AG04450 (cell line): ENCODE measurements at regions not wholly inside any gene's neighbourhood (a gene's known extent, or its start where the extent isn't known, plus 50 kb on each side); places are given as distances from the start of the nearest gene placed in this dataset.

ENCODE experiments used
- CTCF ChIA-PET: fragments of 300-600, 350-600 bp; formaldehyde crosslinking; extraction: SDS; loops from one replicate; lab custom pipeline; 2022; ENCODE audit warnings: antibody characterized with exemption, inconsistent platforms; lab: Charles Lee
- POLR2A ChIA-PET: fragments of 350-600 bp; formaldehyde crosslinking; extraction: SDS; loops from one replicate; lab custom pipeline; 2021; ENCODE audit warnings: antibody characterized with exemption, inconsistent platforms; lab: Yijun Ruan, JAX
- DNase-seq: peaks from one replicate; pipeline ENCODE4 v3.0.0-alpha.2; 2011; ENCODE audit warnings: low read depth, low spot score
- H3K27ac ChIP-seq: one replicate; pipeline ENCODE4 v1.5.1; 2012; ENCODE audit warnings: low read depth, low read length, control low read depth
- H3K27me3 ChIP-seq: one replicate; pipeline ENCODE4 v1.6.0; 2012; ENCODE audit warnings: low read length; ENCODE audit not compliant: control insufficient read depth, insufficient read depth
- H3K4me3 ChIP-seq: 2 replicates; pipeline ENCODE4 v1.5.1; 2011; ENCODE audit warnings: mild to moderate bottlenecking, low read depth, low read length, control low read depth
- H3K9me3 ChIP-seq: 2 replicates; pipeline ENCODE4 v1.5.1; 2012; ENCODE audit warnings: low read length; ENCODE audit not compliant: control insufficient read depth, insufficient read depth
- TF ChIP-seq, protein P1 (sequence below): IDR thresholded peaks from 2 replicates; pipeline ENCODE4 v1.5.1; 2011; ENCODE audit warnings: low read depth, low read length, control low read depth, inconsistent platforms

DNA sequence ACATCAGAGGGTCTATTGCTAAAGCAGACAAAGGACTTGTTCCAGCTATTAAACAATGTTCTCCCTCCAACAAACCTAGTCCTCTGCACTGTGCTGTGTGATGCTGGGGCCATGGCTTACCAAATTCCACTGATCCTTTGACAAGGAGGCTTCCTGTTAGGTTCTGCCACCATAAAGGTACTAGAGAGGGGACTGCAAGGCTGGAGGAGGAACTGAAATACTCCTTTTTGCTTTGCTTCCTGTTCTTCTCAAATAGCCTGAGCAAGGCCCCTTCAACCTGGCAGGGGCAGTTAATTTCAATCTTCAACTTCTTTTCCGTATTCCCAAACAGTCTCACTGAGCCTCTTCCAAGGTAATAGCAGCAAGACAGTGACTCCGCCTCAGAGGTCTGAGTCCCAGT is 286.4 kb upstream of the IRAK1BP1 start:
- no peak for DNase-seq
- TF ChIP-seq, protein P1, sequence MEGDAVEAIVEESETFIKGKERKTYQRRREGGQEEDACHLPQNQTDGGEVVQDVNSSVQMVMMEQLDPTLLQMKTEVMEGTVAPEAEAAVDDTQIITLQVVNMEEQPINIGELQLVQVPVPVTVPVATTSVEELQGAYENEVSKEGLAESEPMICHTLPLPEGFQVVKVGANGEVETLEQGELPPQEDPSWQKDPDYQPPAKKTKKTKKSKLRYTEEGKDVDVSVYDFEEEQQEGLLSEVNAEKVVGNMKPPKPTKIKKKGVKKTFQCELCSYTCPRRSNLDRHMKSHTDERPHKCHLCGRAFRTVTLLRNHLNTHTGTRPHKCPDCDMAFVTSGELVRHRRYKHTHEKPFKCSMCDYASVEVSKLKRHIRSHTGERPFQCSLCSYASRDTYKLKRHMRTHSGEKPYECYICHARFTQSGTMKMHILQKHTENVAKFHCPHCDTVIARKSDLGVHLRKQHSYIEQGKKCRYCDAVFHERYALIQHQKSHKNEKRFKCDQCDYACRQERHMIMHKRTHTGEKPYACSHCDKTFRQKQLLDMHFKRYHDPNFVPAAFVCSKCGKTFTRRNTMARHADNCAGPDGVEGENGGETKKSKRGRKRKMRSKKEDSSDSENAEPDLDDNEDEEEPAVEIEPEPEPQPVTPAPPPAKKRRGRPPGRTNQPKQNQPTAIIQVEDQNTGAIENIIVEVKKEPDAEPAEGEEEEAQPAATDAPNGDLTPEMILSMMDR = no peak
- no peak overlapping the region for H3K4me3 ChIP-seq
- no peak overlapping the region for H3K27ac ChIP-seq
- POLR2A ChIA-PET = no interaction called here
- H3K27me3 ChIP-seq = no peaks in the 10 kb centered on the region
- CTCF ChIA-PET = no interaction called here
- no peaks in the 10 kb centered on the region for H3K9me3 ChIP-seq

DNA sequence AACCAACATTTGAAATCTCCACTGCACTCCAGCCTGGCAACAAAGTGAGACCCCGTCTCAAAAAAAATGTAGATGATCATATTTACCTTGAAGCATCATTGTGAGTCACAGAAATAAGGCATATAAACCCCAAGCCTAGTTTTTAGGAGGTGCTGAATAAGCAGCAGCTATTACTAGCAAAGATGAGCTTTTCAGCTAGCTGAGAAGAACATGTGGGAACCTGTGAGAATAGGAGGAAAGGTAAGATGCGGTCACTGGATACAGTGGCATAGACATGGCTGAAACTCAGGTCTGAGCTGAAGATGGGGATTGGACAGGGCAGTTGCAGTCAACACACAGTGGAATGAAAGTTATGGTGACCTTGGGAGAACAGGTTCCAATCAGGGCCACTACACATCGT is 284.3 kb upstream of the IRAK1BP1 start:
- TF ChIP-seq, protein P1 = no peak
- Histone ChIP-seq H3K27me3 (no peaks in the 10 kb centered on the region), H3K4me3 (no peak overlapping the region), H3K27ac (no peak overlapping the region), H3K9me3 (no peaks in the 10 kb centered on the region)
- DNase-seq = no peak
- POLR2A ChIA-PET = no interaction called here
- CTCF ChIA-PET = no interaction called here

DNA sequence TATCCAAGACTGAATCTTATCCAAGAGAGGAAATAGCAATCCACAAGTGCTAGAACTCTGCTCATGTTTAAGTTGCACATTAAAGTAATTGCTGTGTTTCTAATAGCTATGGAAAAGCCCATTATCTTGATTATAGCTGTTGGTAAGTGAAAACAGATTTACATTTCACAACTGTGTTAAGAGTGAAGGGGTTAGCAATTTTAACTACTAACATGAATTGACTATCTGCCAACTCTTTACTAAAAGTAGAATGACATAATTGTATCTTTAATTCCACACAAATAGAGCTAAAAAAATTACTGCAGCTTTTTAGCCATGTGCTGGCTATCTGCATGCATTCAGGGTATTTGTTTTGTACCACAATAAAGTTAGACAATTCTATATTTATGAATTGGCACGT is 277.9 kb upstream of the IRAK1BP1 start:
- TF ChIP-seq, protein P1 = no peak
- Histone ChIP-seq H3K4me3 (no peak overlapping the region), H3K9me3 (no peaks in the 10 kb centered on the region), H3K27ac (no peak overlapping the region), H3K27me3 (no peaks in the 10 kb centered on the region)
- no peak for DNase-seq
- ChIA-PET CTCF (no interaction called here), POLR2A (no interaction called here)

DNA sequence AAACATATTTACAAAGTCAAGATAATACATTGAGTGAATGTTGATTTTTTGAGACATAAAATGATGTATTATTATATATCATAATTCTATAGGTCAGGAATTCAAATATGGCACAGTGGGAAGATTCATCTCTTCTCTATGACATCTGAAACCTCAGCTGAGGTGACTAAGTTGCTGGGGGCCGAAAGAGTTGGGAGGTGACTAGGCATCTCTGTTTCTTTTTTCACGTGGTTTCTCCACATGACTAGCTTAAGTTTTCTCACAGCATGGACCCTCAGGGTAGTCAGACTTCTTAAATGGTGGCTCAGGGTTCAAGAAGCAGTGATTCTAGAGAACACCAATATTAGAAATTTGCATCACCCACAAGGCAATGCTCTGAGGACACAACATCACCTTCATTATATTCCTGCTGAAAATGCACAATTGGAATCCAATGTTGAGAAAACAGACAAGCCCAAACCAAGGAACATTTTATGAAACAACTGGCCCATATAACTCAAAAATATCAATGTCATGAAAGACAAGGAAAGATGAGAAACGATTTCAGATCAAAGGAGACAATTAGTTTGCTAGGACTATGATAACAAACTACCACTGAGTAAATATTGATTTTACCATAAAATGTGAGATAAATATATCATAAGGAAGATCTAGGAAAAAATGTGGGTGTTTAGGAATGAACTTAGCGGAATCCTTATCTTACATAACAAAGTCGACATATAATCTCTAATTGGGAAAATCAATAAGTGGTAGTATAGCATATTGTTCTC is 273.3 kb upstream of the IRAK1BP1 start:
- ChIA-PET POLR2A (no interaction called here), CTCF (no interaction called here)
- no peak for DNase-seq
- TF ChIP-seq, protein P1 = no peak
- Histone ChIP-seq H3K27me3 (no peaks in the 10 kb centered on the region), H3K27ac (no peak overlapping the region), H3K9me3 (no peaks in the 10 kb centered on the region), H3K4me3 (no peak overlapping the region)

DNA sequence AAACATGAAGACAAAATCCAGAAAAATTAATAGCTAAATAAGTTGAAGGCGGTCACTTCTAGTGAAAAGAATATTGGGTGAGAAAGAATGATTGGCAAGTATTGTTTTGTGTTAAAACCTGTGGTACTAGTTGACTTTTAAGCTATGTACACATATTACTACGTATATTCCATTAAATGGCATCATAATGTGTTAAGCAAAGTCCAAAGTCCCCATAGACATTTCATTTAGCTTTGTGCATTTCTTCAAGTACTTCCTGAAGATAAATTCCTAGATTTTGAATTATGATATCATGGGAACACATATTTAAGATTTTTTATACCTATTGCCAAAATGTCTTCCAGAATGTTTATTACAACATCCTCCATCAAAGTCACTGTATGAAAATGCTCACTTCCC is 272.7 kb upstream of the IRAK1BP1 start:
- DNase-seq = no peak
- POLR2A ChIA-PET = no interaction called here
- TF ChIP-seq, protein P1 = no peak

More for the DNA sequence above, 272.7 kb upstream of the IRAK1BP1 start:
- CTCF ChIA-PET = no interaction called here
- Histone ChIP-seq H3K27ac (no peak overlapping the region), H3K9me3 (no peaks in the 10 kb centered on the region), H3K4me3 (no peak overlapping the region), H3K27me3 (no peaks in the 10 kb centered on the region)
